H1 (cell line): ENCODE measurements at regions not wholly inside any gene's neighbourhood (a gene's known extent, or its start where the extent isn't known, plus 50 kb on each side); places are given as distances from the start of the nearest gene placed in this dataset.

Experiments used
- CTCF ChIA-PET: fragments of 300-600 bp; sonication (Branson Sonifier 250); formaldehyde crosslinking; loops from one replicate; lab custom pipeline; 2021; ENCODE audit not compliant: partially characterized antibody; lab: Charles Lee
- POLR2A ChIA-PET: fragments of 300-600 bp; sonication (Branson Sonifier 250); formaldehyde crosslinking; loops from one replicate; lab custom pipeline; 2021; ENCODE audit warnings: inconsistent platforms; ENCODE audit not compliant: partially characterized antibody; lab: Charles Lee
- DNase-seq, 2 experiments: peaks; one replicate each; pipeline versions ENCODE4 v3.0.0 to v3.0.0-alpha.2; 2010 to 2022; ENCODE audit warnings: low spot score in 2 of 2, low read depth in 1 of 2, mixed read lengths in 1 of 2
- FAIRE-seq: peaks from 2 replicates; lab custom pipeline; 2011; peaks lifted over from hg19 to GRCh38; lab: Jason Lieb, UNC
- H2AFZ ChIP-seq: 2 replicates; pipeline ENCODE4 v1.8.1; 2012; ENCODE audit warnings: low read length, inconsistent platforms
- H2AK5ac ChIP-seq: 2 replicates; pipeline ENCODE4 v1.6.1; 2013; ENCODE audit warnings: low read depth, low read length
- H2BK120ac ChIP-seq: replicated peaks from 2 replicates; pipeline ENCODE3; 2013; ENCODE audit warnings: low read depth, low read length, inconsistent platforms
- H2BK12ac ChIP-seq: 2 replicates; pipeline ENCODE4 v1.6.1; 2013; ENCODE audit warnings: low read depth, low read length
- H2BK15ac ChIP-seq: 2 replicates; pipeline ENCODE4 v1.6.1; 2013; ENCODE audit warnings: low read length
- H2BK20ac ChIP-seq: 2 replicates; pipeline ENCODE4 v1.6.1; 2013; ENCODE audit warnings: low read length
- H2BK5ac ChIP-seq: 2 replicates; pipeline ENCODE4 v1.6.1; 2013; ENCODE audit warnings: low read depth, low read length
- H3K14ac ChIP-seq: 2 replicates; pipeline ENCODE4 v1.6.1; 2013; ENCODE audit warnings: inconsistent platforms; ENCODE audit not compliant: insufficient read length
- H3K18ac ChIP-seq: 2 replicates; pipeline ENCODE4 v1.6.1; 2013; ENCODE audit warnings: low read length; ENCODE audit errors: extremely low read depth
- H3K23ac ChIP-seq: 2 replicates; pipeline ENCODE4 v1.6.1; 2013; ENCODE audit warnings: inconsistent platforms; ENCODE audit not compliant: insufficient read length
- H3K23me2 ChIP-seq: 2 replicates; pipeline ENCODE4 v1.6.1; 2013; ENCODE audit warnings: low read depth, low read length
- H3K27ac ChIP-seq: 2 replicates; pipeline ENCODE4 v1.6.1; 2011; ENCODE audit warnings: low read depth, low read length, inconsistent platforms
- H3K27me3 ChIP-seq, 4 experiments: replicated peaks in 1 of 4; 1 replicate in 1 of 4; 2 replicates in 3 of 4; pipeline versions ENCODE4 v1.6.1 to v1.8.1; 2011 to 2013; ENCODE audit warnings: low read length in 3 of 4, mild to moderate bottlenecking in 3 of 4, inconsistent platforms in 2 of 4, mixed read lengths in 2 of 4, moderate library complexity in 1 of 4; ENCODE audit not compliant: control insufficient read depth in 3 of 4, insufficient read depth in 3 of 4; ENCODE audit errors: extremely low read depth in 1 of 4
- H3K36me3 ChIP-seq, 4 experiments: 2 replicates each; pipeline versions ENCODE4 v1.6.1 to v1.8.1; 2011 to 2013; ENCODE audit warnings: mild to moderate bottlenecking in 4 of 4, low read length in 3 of 4, moderate library complexity in 2 of 4, control low read depth in 1 of 4, inconsistent platforms in 1 of 4; ENCODE audit not compliant: insufficient read depth in 4 of 4, control insufficient read depth in 2 of 4
- H3K4ac ChIP-seq: replicated peaks from 2 replicates; pipeline ENCODE3; 2013; ENCODE audit warnings: low read length, low read depth, mixed read lengths, inconsistent platforms; ENCODE audit not compliant: insufficient read length
- H3K4me1 ChIP-seq, 4 experiments: replicated peaks in 1 of 4; 1 replicate in 1 of 4; 2 replicates in 3 of 4; pipeline versions ENCODE4 v1.6.1 to v1.8.1; 2011 to 2013; ENCODE audit warnings: low read length in 3 of 4, inconsistent platforms in 2 of 4, mixed read lengths in 1 of 4; ENCODE audit not compliant: insufficient read depth in 4 of 4, control insufficient read depth in 3 of 4
- H3K4me2 ChIP-seq, 2 experiments: 2 replicates each; pipeline versions ENCODE4 v1.6.1 to v1.8.1; 2011 to 2013; ENCODE audit warnings: low read depth in 2 of 2, low read length in 2 of 2, control low read depth in 1 of 2, inconsistent platforms in 1 of 2, mild to moderate bottlenecking in 1 of 2; ENCODE audit not compliant: insufficient read depth in 1 of 2
- H3K4me3 ChIP-seq, 4 experiments: fragments of 200-600, 300-600 bp in 1 of 4; sonication (generic), shearing (Covaris generic), sonication (Bioruptor Twin) in 1 of 4; 2 replicates each; pipeline versions ENCODE4 v1.5.1 to v1.8.1; 2011 to 2016; ENCODE audit warnings: low read length in 4 of 4, low read depth in 3 of 4, control low read depth in 2 of 4, inconsistent platforms in 2 of 4, mild to moderate bottlenecking in 2 of 4, mixed read lengths in 1 of 4, moderate library complexity in 1 of 4; ENCODE audit not compliant: insufficient read depth in 2 of 4; ENCODE audit errors: extremely low read depth in 1 of 4
- H3K56ac ChIP-seq: replicated peaks from 2 replicates; pipeline ENCODE3; 2013; ENCODE audit warnings: low read depth, mild to moderate bottlenecking, mixed read lengths, low read length, inconsistent platforms; ENCODE audit not compliant: insufficient read length
- H3K79me1 ChIP-seq: 2 replicates; pipeline ENCODE4 v1.6.1; 2013; ENCODE audit warnings: low read depth, low read length, control low read depth
- H3K79me2 ChIP-seq, 2 experiments: 2 replicates each; pipeline versions ENCODE4 v1.6.1 to v1.8.1; 2012 to 2013; ENCODE audit warnings: low read length in 2 of 2, mild to moderate bottlenecking in 2 of 2, inconsistent platforms in 1 of 2; ENCODE audit not compliant: insufficient read depth in 2 of 2, control insufficient read depth in 1 of 2
- H3K9ac ChIP-seq, 4 experiments: replicated peaks in 1 of 4; 1 replicate in 1 of 4; 2 replicates in 3 of 4; pipeline versions ENCODE4 v1.6.1 to v1.8.1; 2011 to 2013; ENCODE audit warnings: low read depth in 3 of 4, low read length in 3 of 4, control low read depth in 2 of 4, mild to moderate bottlenecking in 2 of 4, moderate library complexity in 2 of 4, inconsistent platforms in 1 of 4; ENCODE audit errors: extremely low read depth in 1 of 4
- H3K9me3 ChIP-seq, 2 experiments: 2 replicates each; pipeline versions ENCODE4 v1.6.1 to v1.8.1; 2012 to 2013; ENCODE audit warnings: mild to moderate bottlenecking in 2 of 2, moderate library complexity in 2 of 2, control low read depth in 1 of 2, inconsistent platforms in 1 of 2, low read depth in 1 of 2, low read length in 1 of 2, mixed read lengths in 1 of 2; ENCODE audit not compliant: insufficient read depth in 2 of 2
- H4K20me1 ChIP-seq, 2 experiments: replicated peaks in 1 of 2; 2 replicates each; pipeline versions ENCODE3 to v1.8.1; 2011 to 2013; ENCODE audit warnings: inconsistent platforms in 2 of 2, low read length in 2 of 2, mild to moderate bottlenecking in 1 of 2; ENCODE audit not compliant: insufficient read depth in 2 of 2, control insufficient read depth in 1 of 2
- H4K5ac ChIP-seq: 2 replicates; pipeline ENCODE4 v1.6.1; 2013; ENCODE audit warnings: low read length, low read depth, mixed read lengths, inconsistent platforms; ENCODE audit not compliant: insufficient read length
- H4K8ac ChIP-seq: 2 replicates; pipeline ENCODE4 v1.8.0; 2013; ENCODE audit warnings: mild to moderate bottlenecking, moderate library complexity, low read length, inconsistent platforms; ENCODE audit not compliant: insufficient read depth; ENCODE audit errors: extremely low read depth
- H4K91ac ChIP-seq: replicated peaks from 2 replicates; pipeline ENCODE3; 2013; ENCODE audit warnings: low read length, mixed read lengths, inconsistent platforms; ENCODE audit not compliant: insufficient read length
- ATF3 ChIP-seq: IDR thresholded peaks from 2 replicates; pipeline ENCODE4 v1.6.1; 2011; ENCODE audit warnings: low read depth, mild to moderate bottlenecking, low read length; ENCODE audit not compliant: insufficient read depth
- CBX5 ChIP-seq: fragments of 300-800, 300-1000 bp; sonication (generic); IDR thresholded peaks from 2 replicates; pipeline ENCODE4 v1.7.1; 2016; ENCODE audit warnings: antibody characterized with exemption, low read length, low read depth
- CTBP2 ChIP-seq: IDR thresholded peaks from 2 replicates; pipeline ENCODE4 v1.7.0; 2011; ENCODE audit warnings: borderline replicate concordance, mild to moderate bottlenecking, moderate library complexity, mixed read lengths, low read length; ENCODE audit not compliant: insufficient read depth, insufficient read length
- EP300 ChIP-seq, 2 experiments: IDR thresholded peaks; 1 replicate in 1 of 2; 2 replicates in 1 of 2; pipeline ENCODE4 v1.6.1; 2011 to 2012; ENCODE audit warnings: low read depth in 2 of 2, low read length in 2 of 2, mild to moderate bottlenecking in 2 of 2, borderline replicate concordance in 1 of 2, inconsistent platforms in 1 of 2, moderate library complexity in 1 of 2
- HDAC2 ChIP-seq, 2 experiments: fragments of 300-600 bp in 1 of 2; sonication (generic) in 1 of 2; IDR thresholded peaks; 2 replicates each; pipeline ENCODE4 v1.6.1; 2011 to 2012; ENCODE audit warnings: low read depth in 2 of 2, low read length in 2 of 2, mild to moderate bottlenecking in 2 of 2, moderate library complexity in 2 of 2, borderline replicate concordance in 1 of 2, inconsistent platforms in 1 of 2
- JUN ChIP-seq: IDR thresholded peaks from 2 replicates; pipeline ENCODE4 v1.6.1; 2011; ENCODE audit warnings: low read depth, mild to moderate bottlenecking, improper control_type of control experiment, low read length
- JUND ChIP-seq: IDR thresholded peaks from 2 replicates; pipeline ENCODE4 v1.6.1; 2011; ENCODE audit warnings: mild to moderate bottlenecking, improper control_type of control experiment, low read length
- NANOG ChIP-seq: IDR thresholded peaks from 2 replicates; pipeline ENCODE4 v1.6.1; 2011; ENCODE audit warnings: low read length, low read depth, mild to moderate bottlenecking, inconsistent platforms; ENCODE audit not compliant: insufficient read depth, poor library complexity, severe bottlenecking
- TEAD4 ChIP-seq: IDR thresholded peaks from 2 replicates; pipeline ENCODE4 v1.6.1; 2012; ENCODE audit warnings: low read depth, low read length, inconsistent platforms, mixed read lengths
- WGBS, 2 experiments: shearing (Covaris generic) in 1 of 2; methylation state at CpG; one replicate each; pipeline versions ENCODE4 v1.1.6 to v1.1.7; 2013 to 2015; ENCODE audit warnings: low lambda C conversion rate in 2 of 2, mixed read lengths in 2 of 2, inconsistent platforms in 1 of 2, low coverage in 1 of 2, missing lambda C conversion rate in 1 of 2; ENCODE audit not compliant: insufficient replicate concordance in 2 of 2, insufficient coverage in 1 of 2, insufficient read length in 1 of 2; ENCODE audit errors: extremely low coverage in 1 of 2, missing lambda C conversion rate in 1 of 2; 5-methylcytosine and 5-hydroxymethylcytosine counted together

GRCh38 chr16:7161891-7162290 is 170.8 kb upstream of the RBFOX1 start:
- no peak overlapping the region for H3K23ac ChIP-seq
- H2BK12ac ChIP-seq: no peak overlapping the region
- WGBS, 2 experiments: 80% methylated on average over 1 of the region's 1 CpG; no CpG with 5 or more reads in 1 of the 2 experiments
- no peaks in the 10 kb centered on the region for H3K36me3 ChIP-seq
- no peak overlapping the region for H2BK120ac ChIP-seq
- no peaks in the 10 kb centered on the region for H3K9me3 ChIP-seq
- no peaks in the 10 kb centered on the region for H3K79me2 ChIP-seq
- peaks cover 2% of the 10 kb centered on the region; the same call in 1 of the 2 replicates for H3K23me2 ChIP-seq
- FAIRE-seq (no peak), DNase-seq (no peak)
- H2BK5ac ChIP-seq: no peak overlapping the region
- H3K27ac ChIP-seq: no peak overlapping the region
- no peak overlapping the region for H3K4ac ChIP-seq
- no peak overlapping the region for H4K8ac ChIP-seq
- H2AK5ac ChIP-seq: no peak overlapping the region
- no peaks in the 10 kb centered on the region for H3K79me1 ChIP-seq
- ChIA-PET POLR2A (no interaction called here), CTCF (interaction anchor here (1.1 kb wide), 1 partner anchor 105 kb away, joined by 3 read pairs; no protein-coding TSS in a partner anchor)
- H2BK20ac ChIP-seq: no peak overlapping the region
- no peak overlapping the region for H2AFZ ChIP-seq
- no peak overlapping the region for H4K5ac ChIP-seq
- TF ChIP-seq JUN: no peak
- TF ChIP-seq EP300 (IDR thresholded peaks at IDR 0.05; ENCODE audit: borderline replicate concordance in 1 of 2, low read depth in 2 of 2, low read length in 2 of 2): no peak
- TF ChIP-seq JUND: no peak
- TF ChIP-seq NANOG: no peak
- no peak for TF ChIP-seq HDAC2 (IDR thresholded peaks at IDR 0.05; ENCODE audit: borderline replicate concordance in 1 of 2, low read depth in 2 of 2, low read length in 2 of 2)
- no peak for TF ChIP-seq CBX5
- no peak for TF ChIP-seq CTBP2
- TF ChIP-seq TEAD4: no peak
- TF ChIP-seq ATF3: no peak
- H3K27me3 ChIP-seq: peaks cover 0 to 1% (median 0%) of the 10 kb centered on the region in 4 experiments; a peak in 1 of 7 replicates
- no peak overlapping the region for H3K56ac ChIP-seq
- no peaks in the 10 kb centered on the region for H4K20me1 ChIP-seq
- H3K9ac ChIP-seq: no peak overlapping the region
- H4K91ac ChIP-seq: no peak overlapping the region
- H3K4me3 ChIP-seq: no peak overlapping the region
- no peak overlapping the region for H3K14ac ChIP-seq
- H3K4me2 ChIP-seq: no peak overlapping the region
- H3K4me1 ChIP-seq: no peaks in the 10 kb centered on the region; a peak in 1 of 7 replicates
- H3K18ac ChIP-seq: no peak overlapping the region
- no peak overlapping the region for H2BK15ac ChIP-seq
